B cell (primary cell): ENCODE measurements at regions not wholly inside any gene's neighbourhood (a gene's known extent, or its start where the extent isn't known, plus 50 kb on each side); places are given as distances from the start of the nearest gene placed in this dataset.

Experiments
- ATAC-seq: fragments of 200-7000 bp; cut with Tn5 transposase; one replicate; pipeline ENCODE4 v1.10.0; 2021; ENCODE audit warnings: low read depth, mild to moderate bottlenecking, moderate number of reproducible peaks, moderate library complexity
- CTCF ChIA-PET: fragments of 350-600 bp; sonication (Branson Sonifier 250); formaldehyde crosslinking; loops from one replicate; lab custom pipeline; 2021; ENCODE audit warnings: antibody characterized with exemption, inconsistent platforms; lab: Charles Lee
- POLR2A ChIA-PET: fragments of 350-600 bp; sonication (Branson Sonifier 250); formaldehyde crosslinking; loops from one replicate; lab custom pipeline; 2021; ENCODE audit warnings: antibody characterized with exemption; lab: Charles Lee
- DNase-seq: peaks from one replicate; pipeline ENCODE4 v3.0.0; 2013
- H2AFZ ChIP-seq: 2 replicates; pipeline ENCODE4 v1.6.1; 2012; ENCODE audit warnings: mild to moderate bottlenecking, low read depth, low read length; ENCODE audit not compliant: insufficient read depth, poor library complexity, severe bottlenecking
- H3K27ac ChIP-seq, 2 donors: 1 replicate in 1 of 2; 2 replicates in 1 of 2; pipeline ENCODE4 v1.5.1; 2012 to 2013; ENCODE audit warnings: low read length in 2 of 2, mild to moderate bottlenecking in 2 of 2, moderate library complexity in 1 of 2
- H3K27me3 ChIP-seq, 4 experiments: fragments of 200-600 bp in 1 of 4; sonication (generic) in 1 of 4; replicated peaks in 1 of 4; 1 replicate in 2 of 4; 2 replicates in 2 of 4; pipeline versions ENCODE4 v1.6.1 to v1.7.0; 2013 to 2016; ENCODE audit warnings: low read length in 3 of 4, mild to moderate bottlenecking in 2 of 4, mixed read lengths in 1 of 4, moderate library complexity in 1 of 4; ENCODE audit not compliant: insufficient read depth in 4 of 4, control insufficient read depth in 3 of 4; ENCODE audit errors: control extremely low read depth in 1 of 4
- H3K36me3 ChIP-seq, 2 experiments: replicated peaks in 1 of 2; 1 replicate in 1 of 2; 2 replicates in 1 of 2; pipeline versions ENCODE4 v1.6.1 to v1.7.1; 2013; ENCODE audit warnings: low read length in 1 of 2; ENCODE audit not compliant: insufficient read depth in 2 of 2, control insufficient read depth in 1 of 2; ENCODE audit errors: control extremely low read depth in 1 of 2, extremely low read depth in 1 of 2
- H3K4me1 ChIP-seq, 2 donors: fragments of 200-600 bp in 1 of 2; sonication (generic) in 1 of 2; 1 replicate in 1 of 2; 2 replicates in 1 of 2; pipeline versions ENCODE4 v1.5.1 to v1.6.1; 2013 to 2017; ENCODE audit warnings: low read length in 2 of 2; ENCODE audit not compliant: control insufficient read depth in 2 of 2, insufficient read depth in 2 of 2
- H3K4me2 ChIP-seq: replicated peaks from 2 replicates; pipeline ENCODE3; 2012; ENCODE audit warnings: mild to moderate bottlenecking, low read depth, low read length; ENCODE audit not compliant: poor library complexity, severe bottlenecking
- H3K4me3 ChIP-seq, 5 experiments: fragments of 200-600 bp in 1 of 5; sonication (generic) in 1 of 5; 1 replicate in 3 of 5; 2 replicates in 2 of 5; pipeline versions ENCODE4 v1.5.1 to v1.7.0; 2011 to 2016; ENCODE audit warnings: low read length in 4 of 5, mild to moderate bottlenecking in 4 of 5, low read depth in 2 of 5, control low read depth in 1 of 5, moderate library complexity in 1 of 5; ENCODE audit not compliant: insufficient read depth in 1 of 5; ENCODE audit errors: control extremely low read depth in 1 of 5, extremely low read depth in 1 of 5
- H3K79me2 ChIP-seq: fragments of 200-600 bp; sonication (generic); one replicate; pipeline ENCODE4 v1.6.0; 2016; ENCODE audit warnings: low read length; ENCODE audit not compliant: control insufficient read depth, insufficient read depth
- H3K9ac ChIP-seq: fragments of 200-600 bp; sonication (generic); 2 replicates; pipeline ENCODE4 v1.6.1; 2017; ENCODE audit warnings: mild to moderate bottlenecking, low read length, moderate library complexity
- H3K9me3 ChIP-seq, 3 donors: one replicate each; pipeline versions ENCODE4 v1.6.1 to v1.7.1; 2013; ENCODE audit warnings: low read length in 2 of 3; ENCODE audit not compliant: control insufficient read depth in 2 of 3, insufficient read depth in 1 of 3; ENCODE audit errors: control extremely low read depth in 1 of 3
- H4K20me1 ChIP-seq: 2 replicates; pipeline ENCODE4 v1.6.0; 2012; ENCODE audit warnings: mild to moderate bottlenecking, low read length; ENCODE audit not compliant: insufficient read depth, control insufficient read depth, poor library complexity, severe bottlenecking
- H3K27ac Mint-ChIP-seq: one replicate; pipeline ENCODE4 v1.8.0; 2021; ENCODE audit warnings: mixed read lengths
- H3K27me3 Mint-ChIP-seq: one replicate; pipeline ENCODE4 v1.8.0; 2021; ENCODE audit warnings: mixed read lengths
- H3K4me1 Mint-ChIP-seq: one replicate; pipeline ENCODE4 v1.8.0; 2021; ENCODE audit warnings: mixed read lengths
- H3K4me3 Mint-ChIP-seq: one replicate; pipeline ENCODE4 v1.8.0; 2021; ENCODE audit warnings: mixed read lengths
- H3K9me3 Mint-ChIP-seq: one replicate; pipeline ENCODE4 v1.8.0; 2022; ENCODE audit warnings: mixed read lengths; ENCODE audit not compliant: insufficient read depth
- EZH2 ChIP-seq: IDR thresholded peaks from 2 replicates; pipeline ENCODE4 v1.6.1; 2012; ENCODE audit warnings: borderline replicate concordance, low read depth, mild to moderate bottlenecking, moderate library complexity, low read length; ENCODE audit not compliant: insufficient read depth, poor library complexity, severe bottlenecking
- WGBS: methylation state at CpG from one replicate; pipeline ENCODE4 v1.1.5; 2013; ENCODE audit warnings: missing lambda C conversion rate; ENCODE audit not compliant: insufficient coverage; 5-methylcytosine and 5-hydroxymethylcytosine counted together
- intact Hi-C: fragments of 100-400 bp; cut with micrococcal nuclease; formaldehyde crosslinking; loops from one replicate; pipeline ENCODE4 v1.10.0; 2022
- TF ChIP-seq, protein P1 (sequence below): fragments of 200-600 bp; IDR thresholded peaks from one replicate; pipeline ENCODE4 v1.8.0; 2022; ENCODE audit warnings: antibody characterized with exemption, mild to moderate bottlenecking

DNA sequence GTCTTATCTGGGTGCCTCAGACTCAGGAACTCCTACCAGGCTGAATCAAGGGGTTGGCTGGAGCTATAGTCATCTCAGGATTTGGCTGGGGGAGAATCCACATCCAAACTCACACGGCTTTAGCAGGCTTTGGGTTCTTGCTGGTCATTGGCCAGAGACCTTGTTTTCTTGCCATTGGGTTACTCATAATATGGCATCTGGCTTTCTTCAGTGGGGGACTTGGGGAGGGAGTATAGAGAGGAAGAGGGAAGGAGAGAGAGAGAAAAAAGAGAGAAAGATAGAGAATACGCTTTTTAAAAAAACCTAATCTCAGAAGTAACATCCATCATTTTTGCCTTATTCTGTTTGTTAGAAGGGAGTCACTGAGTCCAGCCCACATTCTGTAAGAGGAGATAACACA is 191.5 kb upstream of the SHISA6 start:
- Mint-ChIP-seq H3K4me1 (no peaks in the 10 kb centered on the region), H3K27ac (no peak overlapping the region), H3K27me3 (no peaks in the 10 kb centered on the region), H3K9me3 (no peaks in the 10 kb centered on the region), H3K4me3 (no peak overlapping the region)
- no peak overlapping the region for H3K4me2 ChIP-seq
- no peaks in the 10 kb centered on the region for H4K20me1 ChIP-seq
- POLR2A ChIA-PET = no interaction called here
- intact Hi-C loops = no loop called here
- H3K9ac ChIP-seq = no peak overlapping the region
- H3K4me1 ChIP-seq = no peaks in the 10 kb centered on the region
- TF ChIP-seq, protein P1, sequence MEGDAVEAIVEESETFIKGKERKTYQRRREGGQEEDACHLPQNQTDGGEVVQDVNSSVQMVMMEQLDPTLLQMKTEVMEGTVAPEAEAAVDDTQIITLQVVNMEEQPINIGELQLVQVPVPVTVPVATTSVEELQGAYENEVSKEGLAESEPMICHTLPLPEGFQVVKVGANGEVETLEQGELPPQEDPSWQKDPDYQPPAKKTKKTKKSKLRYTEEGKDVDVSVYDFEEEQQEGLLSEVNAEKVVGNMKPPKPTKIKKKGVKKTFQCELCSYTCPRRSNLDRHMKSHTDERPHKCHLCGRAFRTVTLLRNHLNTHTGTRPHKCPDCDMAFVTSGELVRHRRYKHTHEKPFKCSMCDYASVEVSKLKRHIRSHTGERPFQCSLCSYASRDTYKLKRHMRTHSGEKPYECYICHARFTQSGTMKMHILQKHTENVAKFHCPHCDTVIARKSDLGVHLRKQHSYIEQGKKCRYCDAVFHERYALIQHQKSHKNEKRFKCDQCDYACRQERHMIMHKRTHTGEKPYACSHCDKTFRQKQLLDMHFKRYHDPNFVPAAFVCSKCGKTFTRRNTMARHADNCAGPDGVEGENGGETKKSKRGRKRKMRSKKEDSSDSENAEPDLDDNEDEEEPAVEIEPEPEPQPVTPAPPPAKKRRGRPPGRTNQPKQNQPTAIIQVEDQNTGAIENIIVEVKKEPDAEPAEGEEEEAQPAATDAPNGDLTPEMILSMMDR = no peak
- no peak for TF ChIP-seq EZH2
- no peaks in the 10 kb centered on the region for H3K36me3 ChIP-seq
- no peak overlapping the region for H2AFZ ChIP-seq
- peaks cover 0 to 3% (median 0%) of the 10 kb centered on the region in 3 donors for H3K9me3 ChIP-seq
- WGBS = 100% methylated on average over 1 of the region's 2 CpGs
- H3K4me3 ChIP-seq = no peak overlapping the region
- H3K27me3 ChIP-seq = no peaks in the 10 kb centered on the region
- H3K79me2 ChIP-seq = no peaks in the 10 kb centered on the region
- no peak for ATAC-seq
- H3K27ac ChIP-seq = no peak overlapping the region
- DNase-seq = no peak
- CTCF ChIA-PET = no interaction called here

DNA sequence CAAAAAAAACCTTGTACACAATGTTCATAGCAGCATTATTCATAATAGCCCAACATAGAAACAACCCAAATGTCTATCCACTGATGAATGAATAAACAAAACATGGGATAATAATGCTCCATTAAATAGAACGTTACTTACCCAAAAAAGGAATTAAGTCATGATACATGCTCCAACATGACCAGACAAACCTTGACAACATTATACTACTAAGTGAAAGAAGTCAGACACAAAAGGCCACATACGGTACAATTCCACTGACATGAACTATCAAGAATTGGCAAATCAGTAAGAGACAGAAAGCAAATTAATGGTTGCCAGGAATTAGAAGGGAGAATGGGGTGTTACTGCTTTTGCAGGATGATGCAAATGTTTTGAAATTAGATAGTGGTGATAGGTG is 193.8 kb upstream of the SHISA6 start:
- Histone ChIP-seq H3K9me3 (peaks cover 0 to 3% (median 0%) of the 10 kb centered on the region in 3 donors), H3K36me3 (no peaks in the 10 kb centered on the region), H2AFZ (no peak overlapping the region), H3K9ac (no peak overlapping the region), H4K20me1 (no peaks in the 10 kb centered on the region), H3K4me1 (no peaks in the 10 kb centered on the region), H3K27ac (no peak overlapping the region), H3K79me2 (no peaks in the 10 kb centered on the region), H3K4me2 (no peak overlapping the region), H3K27me3 (no peaks in the 10 kb centered on the region), H3K4me3 (no peak overlapping the region)
- ChIA-PET POLR2A (no interaction called here), CTCF (no interaction called here)
- TF ChIP-seq, protein P1 = no peak
- TF ChIP-seq EZH2 = no peak
- ATAC-seq (no peak), DNase-seq (no peak)
- intact Hi-C loops = no loop called here
- H3K4me1 Mint-ChIP-seq = no peaks in the 10 kb centered on the region
- WGBS = no CpG with 5 or more reads among the region's 2 CpGs
- no peak overlapping the region for H3K27ac Mint-ChIP-seq
- no peaks in the 10 kb centered on the region for H3K9me3 Mint-ChIP-seq
- no peak overlapping the region for H3K4me3 Mint-ChIP-seq
- H3K27me3 Mint-ChIP-seq = no peaks in the 10 kb centered on the region
